ENCODE measurements at regions not wholly inside any gene's neighbourhood (a gene's known extent, or its start where the extent isn't known, plus 50 kb on each side); places are given as distances from the start of the nearest gene placed in this dataset.
A peak's percentile ranks its signal among the peaks of the same experiment; 100 is the strongest.
"Not testable (repeated sequence)": the region's sequence is repeated elsewhere in the genome, so short reads cannot be mapped to it uniquely, and the experiment has no call there.

DNA sequence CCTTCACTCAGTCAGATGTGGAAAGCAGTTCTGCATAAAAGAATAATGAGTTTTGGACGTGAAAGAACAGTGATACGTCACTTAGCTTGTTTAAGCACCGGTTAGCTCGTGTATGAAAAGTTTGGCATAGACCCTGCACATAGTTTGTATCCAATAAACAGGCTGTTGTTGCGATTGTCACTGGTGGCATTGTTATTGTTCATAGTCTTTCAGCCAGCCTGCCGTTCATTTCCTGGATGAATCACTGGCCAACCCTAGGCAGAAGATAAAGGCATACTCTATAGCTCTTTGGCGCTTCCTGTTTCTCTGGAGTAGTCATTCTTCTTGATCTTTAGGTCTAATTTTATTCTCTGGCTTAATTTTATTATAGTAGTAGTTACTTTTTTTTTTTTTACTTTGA lies 57.8 kb upstream of the ANKRD30A start:
- no peak for DNase-seq (ENCODE audit: low read depth)

DNA sequence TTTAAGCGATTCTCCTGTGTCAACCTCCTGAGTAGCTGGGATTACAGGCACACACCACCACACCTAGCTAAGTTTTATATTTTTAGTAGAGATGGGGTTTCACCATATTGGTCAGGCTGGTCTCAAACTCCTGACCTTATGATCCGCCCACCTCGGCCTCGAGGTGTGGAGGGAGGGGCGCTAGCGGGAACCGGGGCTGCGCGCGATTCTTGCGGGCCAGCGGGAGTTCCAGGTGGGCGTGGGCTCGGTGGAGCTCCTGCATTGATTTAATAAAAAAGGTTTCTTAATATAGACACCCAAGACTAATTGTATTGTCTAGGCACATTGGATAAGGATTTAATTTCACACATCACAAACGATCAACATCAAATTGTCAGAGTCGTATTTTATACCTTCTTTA lies 63.1 kb upstream of the ANKRD30A start:
- not testable (repeated sequence) for DNase-seq (ENCODE audit: low read depth)

DNA sequence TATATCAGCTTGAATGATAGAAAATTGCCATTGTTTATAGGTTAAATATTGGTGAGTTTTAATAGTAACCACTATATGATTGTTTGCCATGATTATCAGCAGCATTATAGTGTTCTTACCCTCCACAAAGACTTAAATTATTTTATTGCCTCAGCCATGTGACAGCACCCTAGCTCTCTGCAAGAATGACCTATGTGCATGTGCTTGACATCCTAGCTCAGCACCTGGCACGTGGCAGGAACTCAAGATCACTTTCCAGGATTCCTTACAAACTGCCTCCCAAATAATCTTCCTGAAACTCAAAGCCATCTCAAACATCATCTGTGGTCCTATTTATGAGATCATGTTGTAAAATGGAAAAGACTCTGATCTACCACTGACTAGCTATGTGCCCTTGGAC lies 68.1 kb upstream of the ANKRD30A start:
- DNase-seq (ENCODE audit: low read depth), result no peak

DNA sequence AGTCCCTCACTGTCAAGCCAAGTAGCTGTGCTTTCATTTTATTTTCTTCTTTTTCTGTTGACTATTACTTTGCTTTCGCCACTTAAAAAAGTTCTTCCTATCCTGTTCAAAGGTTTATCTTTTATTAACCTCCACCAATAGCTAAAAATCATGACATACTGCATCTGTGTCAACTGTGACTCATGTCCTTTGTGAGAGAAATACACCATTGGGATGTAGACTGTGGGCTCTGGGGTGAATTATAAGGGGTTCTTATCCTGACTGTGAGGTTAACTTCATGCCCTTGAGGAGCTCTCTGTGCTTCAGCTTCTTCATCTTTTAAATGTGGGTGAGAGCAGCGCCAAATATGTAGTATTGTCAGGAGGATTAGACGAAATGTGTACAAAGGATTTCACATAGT lies 71.9 kb upstream of the ANKRD30A start:
- no peak for DNase-seq (ENCODE audit: low read depth)

DNA sequence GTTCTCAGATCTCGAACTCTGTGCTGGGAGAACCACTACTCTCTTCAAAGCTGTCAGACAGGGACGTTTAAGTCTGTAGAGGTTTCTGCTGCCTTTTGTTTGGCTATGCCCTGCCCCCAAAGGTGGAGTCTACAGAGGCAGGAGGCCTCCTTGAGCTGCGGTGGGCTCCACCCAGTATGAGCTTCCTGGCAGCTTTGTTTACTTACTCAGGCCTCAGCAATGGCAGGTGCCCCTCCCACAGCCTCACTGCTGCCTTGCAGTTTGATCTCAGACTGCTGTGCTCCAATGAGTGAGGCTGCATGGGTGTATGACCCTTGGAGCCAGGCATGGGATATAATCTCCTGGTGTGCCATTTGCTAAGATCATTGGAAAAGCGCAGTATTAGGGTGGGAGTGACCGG lies 75.4 kb upstream of the ANKRD30A start:
- DNase-seq (ENCODE audit: low read depth), result not testable (repeated sequence)

DNA sequence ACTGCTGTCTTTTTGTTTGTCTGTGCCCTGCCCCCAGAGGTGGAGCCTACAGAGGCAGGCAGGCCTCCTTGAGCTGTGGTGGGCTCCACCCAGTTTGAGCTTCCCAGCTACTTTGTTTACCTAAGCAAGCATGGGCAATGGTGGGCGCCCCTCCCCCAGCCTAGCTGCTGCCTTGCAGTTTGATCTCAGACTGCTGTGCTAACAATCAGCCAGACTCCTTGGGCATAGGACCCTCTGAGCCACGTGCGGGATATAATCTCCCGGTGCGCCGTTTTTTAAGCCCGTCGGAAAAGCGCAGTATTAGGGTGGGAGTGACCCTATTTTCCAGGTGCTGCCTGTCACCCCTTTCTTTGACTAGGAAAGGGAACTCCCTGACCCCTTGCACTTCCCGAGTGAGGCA lies 81.1 kb upstream of the ANKRD30A start:
- not testable (repeated sequence) for DNase-seq (ENCODE audit: low read depth)

DNA sequence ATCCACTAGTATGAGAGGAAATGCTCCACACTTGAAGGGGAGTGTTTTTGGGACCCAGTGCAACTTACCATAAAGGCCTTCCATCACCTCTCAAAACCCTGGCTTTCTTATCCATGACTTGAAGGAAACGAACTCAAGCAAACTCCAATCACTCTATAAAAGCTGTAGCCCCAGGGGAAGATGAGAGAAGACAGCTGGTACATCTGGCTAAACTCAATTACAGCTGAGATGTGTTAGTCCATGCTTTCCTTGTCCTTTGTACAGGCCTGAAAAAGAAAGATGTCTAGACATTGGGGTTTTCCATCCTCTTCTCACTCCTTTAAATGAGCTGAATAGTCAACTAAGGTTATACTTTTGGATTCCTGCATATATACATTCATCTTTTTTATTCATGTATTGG lies 89.5 kb upstream of the ANKRD30A start:
- DNase-seq (ENCODE audit: low read depth), result no peak

DNA sequence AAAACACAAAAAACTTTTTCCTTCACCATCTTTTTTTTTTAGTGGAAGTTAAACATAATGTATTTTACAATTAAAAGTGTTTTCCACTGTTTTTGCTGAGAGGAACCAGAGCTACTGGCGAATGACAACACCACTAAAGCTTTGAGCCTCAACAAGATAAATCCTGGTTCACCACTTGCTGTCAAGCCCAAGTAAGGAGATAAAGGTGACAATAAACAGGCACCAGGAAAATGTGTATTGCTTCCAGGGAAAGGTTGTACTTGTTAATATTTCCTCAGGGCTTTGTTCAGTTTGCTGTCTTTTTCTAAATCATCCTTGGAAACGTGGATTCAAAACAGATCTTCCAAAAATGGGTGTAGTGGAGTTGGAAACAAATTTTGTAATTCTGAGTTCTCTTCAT lies 109.9 kb upstream of the ANKRD30A start:
- no peak for DNase-seq (ENCODE audit: low read depth)

DNA sequence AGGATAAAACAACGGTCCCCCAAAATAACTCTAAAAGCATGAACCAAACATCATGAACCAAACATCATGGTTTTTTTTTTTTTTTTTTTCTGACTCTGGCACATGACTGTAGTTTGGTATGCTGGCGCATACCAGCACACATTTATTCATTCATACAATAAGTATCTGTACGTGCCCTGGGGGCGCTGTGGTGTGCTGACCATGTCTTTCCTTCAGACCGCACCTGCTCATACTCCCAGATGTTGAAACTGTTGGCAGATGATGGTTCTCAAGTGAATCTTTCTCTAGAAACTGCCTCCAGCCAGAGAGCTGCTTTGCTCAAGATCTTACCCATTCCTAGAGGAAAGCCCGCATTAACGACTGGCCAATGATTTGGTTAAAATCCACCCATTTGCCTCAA lies 114.7 kb upstream of the ANKRD30A start:
- DNase-seq (ENCODE audit: low read depth), result no peak

DNA sequence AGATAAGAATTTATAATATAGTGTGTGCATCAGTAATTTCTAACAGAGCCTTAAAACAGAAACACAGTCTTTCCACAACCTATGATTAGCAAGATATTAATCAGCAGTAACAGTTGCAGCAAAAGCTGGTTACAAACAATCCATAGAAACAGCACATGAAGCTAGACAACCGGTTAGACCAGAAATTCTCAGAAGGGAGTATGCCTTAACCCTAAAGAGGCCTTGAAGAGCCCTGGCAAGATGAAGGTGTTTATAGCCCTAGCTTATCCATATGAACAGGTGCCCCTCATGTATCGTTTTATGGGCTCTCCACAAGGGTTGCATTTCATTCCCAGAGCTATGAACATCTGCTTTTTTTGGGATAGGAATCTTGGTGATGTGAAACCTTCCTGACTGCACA lies 117.1 kb upstream of the ANKRD30A start:
- DNase-seq (ENCODE audit: low read depth), result not testable (repeated sequence)

DNA sequence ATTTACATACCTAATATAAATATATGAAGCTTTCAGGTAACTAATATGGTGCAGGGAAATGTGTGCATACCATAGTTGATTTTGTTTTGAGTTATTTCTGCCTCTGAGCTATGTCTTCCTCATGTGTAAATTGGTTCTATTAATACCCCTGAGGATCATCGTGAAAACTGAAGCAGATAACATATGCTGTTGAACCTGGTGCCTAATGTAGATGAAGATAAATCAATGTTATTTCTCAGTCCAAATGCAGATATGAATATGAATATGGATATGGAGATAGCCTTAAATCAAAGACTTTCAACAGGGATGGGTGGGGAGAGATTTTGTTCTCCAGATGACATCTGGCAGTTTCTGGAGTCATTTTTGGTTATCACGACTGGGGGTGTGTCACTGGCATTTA lies 122.3 kb upstream of the ANKRD30A start:
- no peak for DNase-seq (ENCODE audit: low read depth)

DNA sequence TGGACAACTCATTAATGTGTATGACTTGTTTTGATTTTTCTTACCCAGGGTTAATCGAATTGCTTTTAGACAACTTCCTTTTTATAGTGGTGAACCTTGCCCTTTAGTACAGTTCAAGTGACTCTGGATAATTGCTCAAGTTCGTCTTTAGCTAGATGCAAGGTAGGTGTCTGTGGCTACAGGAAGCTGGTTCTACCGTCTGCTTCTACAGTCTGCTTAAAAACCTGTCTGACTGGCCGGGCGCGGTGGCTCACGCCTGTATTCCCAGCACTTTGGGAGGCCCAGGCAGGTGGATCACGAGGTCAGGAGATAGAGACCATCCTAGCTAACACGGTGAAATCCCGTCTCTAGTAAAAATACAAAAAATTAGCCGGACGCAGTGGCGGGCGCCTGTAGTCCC lies 129.6 kb upstream of the ANKRD30A start:
- not testable (repeated sequence) for DNase-seq (ENCODE audit: low read depth)

DNA sequence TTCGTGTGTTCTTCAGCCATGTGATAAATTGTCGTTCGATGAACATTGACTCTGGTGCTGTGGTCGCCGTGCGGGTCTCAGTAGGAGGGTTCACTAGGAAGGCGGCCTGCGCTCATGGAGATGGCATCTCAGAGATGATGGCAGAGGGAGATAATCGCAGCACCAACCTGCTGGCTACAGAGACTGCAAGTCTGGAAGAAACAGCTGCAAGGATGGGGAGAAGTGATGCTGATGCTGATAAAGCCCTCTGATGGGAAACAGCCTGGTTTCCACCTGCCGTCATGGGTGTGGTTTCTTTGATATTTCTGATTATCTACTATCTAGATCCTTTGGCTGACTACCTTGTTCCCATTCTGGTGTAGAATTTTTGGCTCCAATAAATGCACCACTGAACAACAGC lies 130.5 kb upstream of the ANKRD30A start:
- no peak for DNase-seq (ENCODE audit: low read depth)

DNA sequence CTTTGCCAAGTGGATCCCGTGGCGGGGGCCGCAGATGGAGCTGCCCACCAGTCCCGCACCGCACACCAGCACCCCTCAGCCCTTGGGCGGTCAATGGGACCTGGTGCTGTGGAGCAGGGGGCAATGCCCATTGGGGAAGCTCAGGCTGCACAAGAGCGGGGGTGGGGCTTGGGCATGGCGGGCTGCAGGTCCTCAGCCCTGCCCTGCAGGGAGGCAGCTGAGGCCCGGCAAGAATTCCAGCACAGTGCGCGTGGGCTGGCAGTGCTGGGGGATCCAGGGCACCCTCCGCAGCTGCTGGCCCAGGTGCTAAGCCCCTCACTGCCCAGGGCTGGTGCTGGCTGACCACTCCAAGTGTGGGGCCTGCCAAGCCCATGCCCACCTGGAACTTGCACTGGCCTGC lies 136.2 kb upstream of the ANKRD30A start:
- DNase-seq (ENCODE audit: low read depth), result no peak

DNA sequence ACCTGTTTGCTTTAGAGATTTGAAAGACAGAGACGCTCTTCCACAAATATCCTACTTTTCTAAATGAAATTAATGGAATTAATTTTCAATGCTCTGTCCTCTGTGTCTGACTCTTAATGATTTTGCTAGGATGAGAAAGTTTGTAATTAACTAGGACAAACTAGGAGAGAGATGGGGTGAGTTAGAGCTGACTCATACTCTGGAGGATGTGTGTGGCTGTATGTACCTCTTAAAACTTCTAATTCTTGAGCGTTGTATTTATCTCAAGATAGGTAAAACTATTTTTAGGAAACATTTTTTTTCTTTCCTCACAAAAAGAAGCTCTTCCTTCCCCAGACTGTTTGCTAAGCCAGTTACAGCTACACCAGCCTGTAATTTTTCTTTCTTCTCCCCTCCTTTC lies 178.8 kb upstream of the ANKRD30A start:
- no peak for DNase-seq (ENCODE audit: low read depth)

DNA sequence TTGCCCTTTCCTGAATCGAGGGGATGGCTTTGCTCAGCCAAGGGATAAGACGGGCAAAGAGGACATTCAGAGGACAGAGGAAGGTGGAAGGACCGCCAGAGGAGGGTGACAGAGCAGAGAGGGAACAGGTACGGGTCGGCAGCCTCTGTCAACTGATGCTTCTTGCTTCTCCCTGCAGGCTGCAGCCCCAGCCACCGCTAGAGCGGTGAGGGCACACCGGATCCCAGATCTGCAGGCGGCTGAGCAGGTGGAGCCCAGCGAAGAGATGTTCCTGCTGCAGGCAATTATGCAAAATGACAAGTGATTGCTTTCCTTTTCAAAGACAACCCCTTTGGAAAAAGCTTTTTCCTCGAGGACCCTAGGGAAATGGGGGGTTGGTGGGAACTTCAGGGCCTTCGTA lies 181.9 kb upstream of the ANKRD30A start:
- no peak for DNase-seq (ENCODE audit: low read depth)

DNA sequence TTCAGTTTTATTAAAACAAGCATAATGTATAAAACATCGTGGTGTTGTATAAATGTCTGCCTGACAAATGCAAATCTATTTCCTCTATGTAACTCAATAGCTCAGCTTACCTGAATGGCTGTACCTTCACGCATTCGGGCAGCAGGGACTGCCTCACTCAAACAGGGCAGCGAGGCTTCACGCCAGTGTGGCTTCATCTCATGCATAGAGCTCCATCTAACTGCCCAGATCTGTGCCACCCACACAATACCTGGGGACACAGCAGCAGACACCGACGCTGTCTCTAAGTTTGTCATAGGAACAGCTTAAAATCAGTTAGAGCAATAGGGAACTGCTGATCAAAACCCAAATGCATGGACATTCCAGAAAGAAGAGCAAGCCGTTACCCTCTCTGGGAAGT lies 182.8 kb upstream of the ANKRD30A start:
- no peak for DNase-seq (ENCODE audit: low read depth)

DNA sequence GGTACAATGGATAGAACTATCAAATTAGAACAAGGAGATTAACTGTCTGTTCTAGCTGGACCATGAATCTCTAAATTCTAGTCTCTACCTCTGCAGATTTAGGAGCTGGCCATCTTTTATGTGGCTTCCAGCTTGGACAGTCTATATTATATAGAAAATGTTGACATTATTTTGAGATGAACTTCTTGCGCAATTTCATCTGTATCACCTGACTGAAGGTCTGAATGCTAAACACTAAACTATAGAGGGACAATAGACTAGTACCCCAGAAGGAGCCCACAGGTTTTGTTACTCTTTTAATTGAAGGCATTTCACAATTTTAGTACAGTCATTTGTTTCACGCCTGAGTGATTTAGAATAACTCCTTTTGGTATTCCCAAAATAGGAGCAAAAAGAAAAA lies 222.4 kb upstream of the ANKRD30A start:
- DNase-seq (ENCODE audit: low read depth), result no peak

DNA sequence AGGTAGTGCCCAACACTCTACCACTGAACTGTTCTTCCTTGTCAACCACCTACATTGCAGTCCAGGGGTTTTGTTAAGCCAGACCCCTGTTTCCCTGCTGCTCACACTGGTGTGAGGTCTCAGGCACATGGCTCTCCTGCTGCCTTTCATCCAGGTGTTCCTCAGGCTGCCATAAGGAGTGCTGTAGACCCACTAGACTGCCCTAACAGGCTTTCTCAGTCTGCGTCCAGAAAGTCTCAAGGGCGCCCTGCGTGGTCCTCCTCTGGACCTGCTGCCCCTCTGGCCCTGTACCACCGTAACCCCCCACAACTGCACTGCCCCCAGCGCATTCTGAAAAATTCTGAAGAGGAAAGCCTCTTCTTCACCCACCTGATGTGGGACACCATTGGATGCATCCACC lies 225.7 kb upstream of the ANKRD30A start:
- no peak for DNase-seq (ENCODE audit: low read depth)

DNA sequence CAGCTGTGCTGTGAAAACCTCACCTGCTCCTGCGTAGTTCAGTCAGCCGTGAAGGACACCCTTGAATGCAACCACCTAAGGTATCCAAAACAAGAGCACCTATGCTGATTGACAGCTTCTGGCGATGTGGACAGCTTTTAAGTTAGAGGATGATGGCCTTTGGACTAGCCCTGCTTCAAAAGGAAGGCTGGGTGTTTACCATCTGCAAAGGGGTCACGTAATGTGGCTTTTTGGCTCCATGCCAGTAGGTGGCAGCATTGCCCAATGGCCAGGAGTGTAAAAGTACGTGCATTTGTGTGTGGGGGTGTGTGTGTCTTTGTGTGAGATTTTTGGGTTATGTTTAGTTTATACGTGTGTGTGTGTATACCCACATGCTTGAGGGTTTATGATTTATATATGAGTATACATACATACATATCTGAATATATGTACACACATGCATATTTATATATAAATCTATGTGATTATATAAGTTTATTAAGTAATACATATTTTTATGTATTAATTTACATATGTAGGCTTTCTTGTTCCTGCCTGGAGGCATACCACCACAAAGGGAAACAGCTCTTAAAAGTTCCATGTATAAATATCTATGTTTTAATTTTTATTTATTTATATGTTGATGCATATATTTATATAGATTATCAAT lies 236.3 kb upstream of the ANKRD30A start:
- DNase-seq (ENCODE audit: low read depth), result no peak

DNA sequence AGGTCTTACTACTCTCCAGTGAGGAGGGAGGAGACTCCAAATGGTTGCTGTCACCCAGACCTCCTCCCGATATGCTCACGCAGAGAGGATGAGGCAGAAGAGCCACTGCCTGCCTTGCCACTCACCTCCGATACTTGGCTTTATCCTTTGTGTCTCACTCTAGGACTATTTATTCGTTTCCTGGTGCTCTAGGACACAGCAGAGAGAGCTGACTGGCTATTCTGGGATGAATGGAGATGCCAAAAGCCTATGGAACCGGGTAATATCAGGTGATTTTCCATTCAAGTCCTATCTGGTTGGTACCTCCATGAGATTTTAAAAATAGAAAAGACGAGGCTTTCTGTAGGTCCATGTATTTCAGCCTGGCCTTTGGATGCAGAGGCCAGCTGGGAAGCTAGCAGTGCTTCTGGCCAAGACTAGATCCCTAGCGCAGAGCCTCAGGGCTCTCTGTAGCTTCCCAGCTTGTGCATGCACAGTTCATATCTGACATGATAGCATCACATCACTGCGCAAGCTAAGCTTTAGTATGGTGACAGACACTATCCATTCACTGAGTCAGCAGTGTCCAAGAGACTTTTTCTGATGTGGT lies 239.0 kb upstream of the ANKRD30A start:
- no peak for DNase-seq (ENCODE audit: low read depth)

DNA sequence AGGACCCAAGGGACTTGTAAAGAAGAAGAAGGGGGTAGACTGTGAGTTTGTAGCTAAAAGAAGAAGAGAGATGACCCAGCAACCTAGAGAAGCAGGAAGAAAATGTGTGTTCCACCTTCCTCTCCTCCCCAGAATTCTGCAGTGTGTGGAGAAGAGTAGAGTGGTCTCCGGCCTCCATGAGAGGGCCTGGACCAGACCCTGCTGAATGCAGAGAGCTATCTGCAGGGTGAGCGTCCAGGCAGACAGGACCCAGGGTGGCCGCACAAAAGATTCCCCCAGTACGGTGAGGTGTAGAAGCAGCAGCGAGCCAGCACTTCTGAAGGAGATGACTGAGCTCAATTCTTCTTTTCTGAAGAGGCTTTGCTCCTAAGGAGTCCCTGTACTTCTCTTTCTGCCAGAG lies 239.7 kb upstream of the ANKRD30A start:
- DNase-seq (ENCODE audit: low read depth), result no peak

DNA sequence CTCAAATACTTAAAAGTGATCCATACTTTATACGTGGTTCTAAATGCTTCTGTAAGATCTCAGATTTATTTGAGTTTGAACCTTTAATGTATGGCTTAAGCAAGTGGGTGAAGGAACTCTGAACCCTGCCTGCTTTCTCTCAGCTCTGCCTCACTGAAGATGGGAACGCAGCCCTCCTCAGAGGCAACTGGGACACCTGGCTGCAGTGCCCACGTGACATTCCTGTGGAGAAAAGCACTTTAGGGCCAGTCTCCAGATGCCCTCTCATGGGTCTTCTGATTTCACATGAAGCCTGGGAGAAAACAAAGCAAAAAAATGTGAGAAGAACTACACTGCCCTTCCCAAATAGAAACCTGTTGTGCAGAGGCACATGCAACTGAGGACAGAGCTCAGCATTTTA lies 242.6 kb upstream of the ANKRD30A start:
- no peak for DNase-seq (ENCODE audit: low read depth)

DNA sequence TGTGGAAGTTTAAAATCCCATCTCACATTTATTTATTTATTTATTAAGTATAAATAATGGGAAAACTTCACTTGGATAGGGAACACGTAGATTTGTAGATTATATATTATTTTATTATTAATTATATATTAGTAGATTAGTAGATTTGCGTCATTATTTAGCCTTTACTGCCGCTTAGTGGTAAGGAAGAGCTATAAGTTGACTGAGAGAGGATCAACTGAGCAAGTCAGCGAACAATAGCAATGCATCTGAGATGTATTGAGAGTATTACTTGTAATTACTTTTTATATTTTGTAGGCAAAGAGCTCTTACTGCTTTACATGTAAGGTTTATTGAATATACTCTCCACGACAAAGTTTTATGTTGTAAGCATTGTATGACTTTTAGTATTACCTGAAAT lies 244.5 kb upstream of the ANKRD30A start:
- DNase-seq (ENCODE audit: low read depth), result peak; percentile 32
